ENCODE measurements at regions not wholly inside any gene's neighbourhood (a gene's known extent, or its start where the extent isn't known, plus 50 kb on each side); places are given as distances from the start of the nearest gene placed in this dataset.
A peak's percentile ranks its signal among the peaks of the same experiment; 100 is the strongest.

DNA sequence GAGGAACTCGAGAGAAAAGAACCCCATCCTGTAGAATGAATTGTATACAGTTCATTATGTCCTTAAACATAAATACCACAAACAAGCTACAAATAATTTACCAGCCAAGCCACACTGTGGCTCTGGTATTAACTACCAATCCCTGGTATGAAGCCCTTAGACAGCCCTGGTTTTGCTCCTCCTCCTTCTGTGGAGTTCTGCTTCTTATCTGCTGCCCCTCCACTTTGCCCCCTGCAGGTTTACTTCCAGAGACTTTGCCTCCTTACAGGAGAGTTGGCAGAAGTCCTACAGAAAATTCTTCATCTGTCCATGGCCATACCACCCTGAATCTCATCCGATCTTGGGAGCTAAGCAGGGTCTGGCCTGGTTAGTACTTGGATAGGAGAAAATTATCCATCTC is 219.8 kb downstream of the ACTL7B start:
- Histone ChIP-seq H3K27me3 (no peaks in the 10 kb centered on the region), H3K9me3 (no peaks in the 10 kb centered on the region), H3K27ac (no peak overlapping the region), H3K36me3 (no peaks in the 10 kb centered on the region), H3K4me3 (no peak overlapping the region), H3K4me1 (no peaks in the 10 kb centered on the region)
- intact Hi-C loops (cut with DNase I) = no loop called here
- TF ChIP-seq POLR2AphosphoS5 (IDR thresholded peaks at IDR 0.05; ENCODE audit: insufficient read depth in 1 of 2, low read depth in 1 of 2) (no peak), CTCF (IDR thresholded peaks at IDR 0.05) (no peak), POLR2A (IDR thresholded peaks at IDR 0.05) (no peak)
- DNase-seq (ENCODE audit: extremely low spot score in 2 of 2) = peak in 1 of 2 donors; percentile 72

- no peaks in the 10 kb centered on the region for H3K36me3 ChIP-seq
- H3K9me3 ChIP-seq = no peaks in the 10 kb centered on the region
- DNase-seq (ENCODE audit: extremely low spot score in 2 of 2) = peak in 1 of 2 donors; percentile 70
- intact Hi-C loops (cut with DNase I) = no loop called here
- peak overlapping the region; percentile 43 for H3K27ac ChIP-seq
- peak in 1 of 2 donors; percentile 46 for TF ChIP-seq POLR2AphosphoS5 (IDR thresholded peaks at IDR 0.05; ENCODE audit: insufficient read depth in 1 of 2, low read depth in 1 of 2)
- TF ChIP-seq POLR2A (IDR thresholded peaks at IDR 0.05) = no peak
- H3K27me3 ChIP-seq = no peaks in the 10 kb centered on the region
- no peak overlapping the region for H3K4me3 ChIP-seq
- H3K4me1 ChIP-seq = no peaks in the 10 kb centered on the region
Observed at GRCh38 chr9:108634672-108635462, 220.9 kb downstream of the ACTL7B start.

DNA sequence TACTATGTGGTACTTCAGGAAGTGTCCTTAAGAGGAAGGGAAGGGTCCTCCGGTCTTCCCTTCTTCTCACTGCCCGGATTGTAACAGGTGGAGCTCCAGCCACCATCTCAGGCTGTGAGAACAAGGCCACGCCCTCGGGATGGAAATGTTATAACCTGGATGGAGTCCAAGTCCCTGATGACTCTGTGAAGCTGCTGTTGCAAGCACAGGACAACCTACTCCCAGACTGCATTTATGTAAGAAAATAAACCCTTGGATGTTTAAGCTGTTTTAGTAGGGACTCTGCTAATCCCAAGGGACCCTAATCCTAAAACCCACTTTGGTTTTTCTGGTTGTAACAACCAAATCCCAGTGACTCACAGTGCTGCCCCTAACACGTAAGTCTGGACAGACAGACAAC is 221.6 kb downstream of the ACTL7B start:
- Histone ChIP-seq H3K27me3 (no peaks in the 10 kb centered on the region), H3K27ac (peak overlapping the region; percentile 37), H3K9me3 (no peaks in the 10 kb centered on the region), H3K4me1 (no peaks in the 10 kb centered on the region), H3K4me3 (no peak overlapping the region), H3K36me3 (no peaks in the 10 kb centered on the region)
- TF ChIP-seq CTCF (IDR thresholded peaks at IDR 0.05) (no peak), POLR2A (IDR thresholded peaks at IDR 0.05) (no peak), POLR2AphosphoS5 (IDR thresholded peaks at IDR 0.05; ENCODE audit: insufficient read depth in 1 of 2, low read depth in 1 of 2) (no peak)
- intact Hi-C loops (cut with DNase I) = no loop called here
- DNase-seq (ENCODE audit: extremely low spot score in 2 of 2) = peak in 1 of 2 donors; percentile 77

GRCh38 chr9:108631496-108632285 is 224.1 kb downstream of the ACTL7B start:
- Histone ChIP-seq H3K9me3 (no peaks in the 10 kb centered on the region), H3K4me3 (no peak overlapping the region), H3K27ac (no peak overlapping the region), H3K36me3 (no peaks in the 10 kb centered on the region), H3K27me3 (no peaks in the 10 kb centered on the region), H3K4me1 (no peaks in the 10 kb centered on the region)
- no peak for DNase-seq (ENCODE audit: extremely low spot score in 2 of 2)
- TF ChIP-seq POLR2AphosphoS5 (IDR thresholded peaks at IDR 0.05; ENCODE audit: insufficient read depth in 1 of 2, low read depth in 1 of 2) (no peak), CTCF (IDR thresholded peaks at IDR 0.05) (no peak), POLR2A (IDR thresholded peaks at IDR 0.05) (no peak)
- intact Hi-C loops (cut with DNase I) = no loop called here

DNA sequence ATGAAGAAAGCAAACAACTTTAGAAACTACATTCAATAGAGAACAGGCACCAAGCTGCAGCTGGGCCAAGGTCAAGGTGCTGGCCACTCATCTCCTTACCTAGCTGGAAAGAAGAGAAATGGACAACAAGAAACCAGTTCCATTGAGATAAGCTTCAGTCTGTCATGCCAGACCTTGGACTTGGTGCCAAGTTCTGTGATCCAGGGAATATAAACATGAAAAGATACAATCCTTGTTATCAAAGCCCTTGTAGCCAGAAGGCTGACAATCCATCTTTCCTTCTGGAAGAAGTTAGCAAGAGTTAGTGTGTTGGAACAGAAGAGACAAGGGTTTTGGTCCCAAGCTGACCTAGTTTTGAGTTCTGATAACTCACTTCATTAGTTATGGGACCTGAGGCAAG is 227.5 kb downstream of the ACTL7B start:
- TF ChIP-seq POLR2A (IDR thresholded peaks at IDR 0.05) = no peak
- no peak for TF ChIP-seq CTCF (IDR thresholded peaks at IDR 0.05)
- TF ChIP-seq POLR2AphosphoS5 (IDR thresholded peaks at IDR 0.05; ENCODE audit: insufficient read depth in 1 of 2, low read depth in 1 of 2) = no peak
- no peak for DNase-seq (ENCODE audit: extremely low spot score in 2 of 2)

More for the DNA sequence above, 227.5 kb downstream of the ACTL7B start:
- intact Hi-C loops (cut with DNase I) = no loop called here
- Histone ChIP-seq H3K27me3 (no peaks in the 10 kb centered on the region), H3K4me3 (no peak overlapping the region), H3K9me3 (no peaks in the 10 kb centered on the region), H3K36me3 (no peaks in the 10 kb centered on the region), H3K4me1 (no peaks in the 10 kb centered on the region), H3K27ac (no peak overlapping the region)

Data from vagina (tissue), 2 donors.